PC-9 (cell line): ENCODE measurements at regions not wholly inside any gene's neighbourhood (a gene's known extent, or its start where the extent isn't known, plus 50 kb on each side); places are given as distances from the start of the nearest gene placed in this dataset.

ENCODE experiments used
- BruUV-seq: library from RNA; stranded (reverse); fragments of 400-500 nt; replicated peaks from 2 replicates; lab custom pipeline; 2021; lab: Mats Ljungman, UMichigan
- CTCF ChIA-PET: fragments of 300-600 bp; sonication (Branson Sonifier 250); formaldehyde crosslinking; loops from one replicate; lab custom pipeline; 2022; ENCODE audit warnings: antibody characterized with exemption; lab: Charles Lee
- POLR2A ChIA-PET: fragments of 300-600 bp; sonication (Branson Sonifier 250); formaldehyde crosslinking; loops from one replicate; lab custom pipeline; 2022; ENCODE audit warnings: antibody characterized with exemption; ENCODE audit not compliant: unreplicated experiment; lab: Charles Lee
- DNase-seq, 2 experiments: peaks; one replicate each; pipeline versions ENCODE4 v3.0.0 to v3.0.0-alpha.2; 2015 to 2022; ENCODE audit warnings: mixed read lengths in 1 of 2
- H2AFZ ChIP-seq: fragments of 200-600 bp; sonication (generic); 2 replicates; pipeline ENCODE4 v1.8.1; 2017; ENCODE audit warnings: antibody characterized with exemption
- H3F3A ChIP-seq: fragments of 200-600 bp; sonication (generic); 2 replicates; pipeline ENCODE4 v1.8.1; 2017; ENCODE audit warnings: antibody characterized with exemption, mild to moderate bottlenecking, low read depth; ENCODE audit not compliant: insufficient read depth
- H3K27ac ChIP-seq: fragments of 200-600 bp; sonication (generic); 2 replicates; pipeline ENCODE4 v1.6.1; 2016; ENCODE audit warnings: mixed run types
- H3K27me3 ChIP-seq: fragments of 200-600 bp; sonication (generic); 2 replicates; pipeline ENCODE4 v1.6.1; 2016; ENCODE audit warnings: low read depth, mixed run types; ENCODE audit not compliant: insufficient read depth
- H3K36me3 ChIP-seq: fragments of 200-600 bp; sonication (generic); 2 replicates; pipeline ENCODE4 v1.6.1; 2016; ENCODE audit warnings: low read depth, mixed run types
- H3K4me1 ChIP-seq: fragments of 200-600 bp; sonication (generic); replicated peaks from 2 replicates; pipeline ENCODE4 v1.6.1; 2016; ENCODE audit warnings: mixed run types; ENCODE audit not compliant: insufficient read depth
- H3K4me2 ChIP-seq: fragments of 200-600 bp; sonication (generic); 2 replicates; pipeline ENCODE4 v1.6.1; 2017; ENCODE audit warnings: mixed run types
- H3K4me3 ChIP-seq: fragments of 200-600 bp; sonication (generic); 2 replicates; pipeline ENCODE4 v1.6.1; 2016; ENCODE audit warnings: mixed run types
- H3K79me2 ChIP-seq: fragments of 200-600 bp; sonication (generic); 2 replicates; pipeline ENCODE4 v1.6.1; 2017; ENCODE audit warnings: low read depth, mixed run types
- H3K9me2 ChIP-seq: fragments of 200-600 bp; sonication (generic); 2 replicates; pipeline ENCODE4 v1.8.1; 2017; ENCODE audit warnings: mild to moderate bottlenecking; ENCODE audit not compliant: insufficient read depth
- H3K9me3 ChIP-seq: fragments of 200-600 bp; sonication (generic); 2 replicates; pipeline ENCODE4 v1.8.1; 2016; ENCODE audit warnings: low read depth; ENCODE audit not compliant: insufficient read depth
- H4K20me1 ChIP-seq: fragments of 200-600 bp; sonication (generic); 2 replicates; pipeline ENCODE4 v1.8.1; 2017; ENCODE audit not compliant: insufficient read depth
- CTCF ChIP-seq: fragments of 200-600 bp; sonication (generic); conservative IDR thresholded peaks from 2 replicates; pipeline ENCODE4 v1.6.1; 2017; ENCODE audit warnings: mixed run types, antibody characterized with exemption, mild to moderate bottlenecking, moderate library complexity
- EZH2 ChIP-seq: fragments of 200-600 bp; sonication (generic); IDR thresholded peaks from 2 replicates; pipeline ENCODE4 v1.8.0; 2017; ENCODE audit warnings: antibody characterized with exemption, low read depth
- intact Hi-C: fragments of 100-400 bp; cut with micrococcal nuclease; formaldehyde crosslinking; loops from one replicate; pipeline ENCODE4 v1.10.0; 2022; ENCODE audit not compliant: unreplicated experiment

- CTCF ChIA-PET = no interaction called here
Measured at GRCh38 chrY:15552074-15552473, 1027.7 kb downstream of the NLGN4Y start.

GRCh38 chrY:15554991-15555390 lies 1030.7 kb downstream of the NLGN4Y start:
- intact Hi-C loops = no loop called here
- Histone ChIP-seq H3K4me3 (no peak overlapping the region), H4K20me1 (no peaks in the 10 kb centered on the region), H3K4me2 (no peak overlapping the region), H3K4me1 (no peaks in the 10 kb centered on the region), H2AFZ (no peak overlapping the region), H3F3A (no peaks in the 10 kb centered on the region), H3K9me2 (no peaks in the 10 kb centered on the region), H3K27me3 (no peaks in the 10 kb centered on the region), H3K36me3 (no peaks in the 10 kb centered on the region), H3K27ac (no peak overlapping the region), H3K9me3 (no peaks in the 10 kb centered on the region), H3K79me2 (no peaks in the 10 kb centered on the region)
- ChIA-PET POLR2A (no interaction called here), CTCF (no interaction called here)
- TF ChIP-seq EZH2 = no peak
- no peak for TF ChIP-seq CTCF
- no peak for DNase-seq
- BruUV-seq = no TSS peak

More at GRCh38 chrY:15552074-15552473, 1027.7 kb downstream of the NLGN4Y start:
- H3K4me3 ChIP-seq = no peak overlapping the region
- H3F3A ChIP-seq = no peaks in the 10 kb centered on the region
- no peaks in the 10 kb centered on the region for H3K9me3 ChIP-seq
- TF ChIP-seq CTCF (no peak), EZH2 (no peak)
- H3K4me2 ChIP-seq = no peak overlapping the region
- no peaks in the 10 kb centered on the region for H4K20me1 ChIP-seq
- no peak for DNase-seq
- no peaks in the 10 kb centered on the region for H3K27me3 ChIP-seq
- no peaks in the 10 kb centered on the region for H3K9me2 ChIP-seq
- H2AFZ ChIP-seq = no peak overlapping the region
- no peaks in the 10 kb centered on the region for H3K79me2 ChIP-seq
- intact Hi-C loops = no loop called here
- no peaks in the 10 kb centered on the region for H3K4me1 ChIP-seq
- POLR2A ChIA-PET = no interaction called here
- no TSS peak for BruUV-seq
- H3K36me3 ChIP-seq = no peaks in the 10 kb centered on the region
- H3K27ac ChIP-seq = no peak overlapping the region

GRCh38 chrY:15559169-15559568 lies 1034.8 kb downstream of the NLGN4Y start:
- H3K4me1 ChIP-seq = no peaks in the 10 kb centered on the region
- DNase-seq = no peak

More at GRCh38 chrY:15559169-15559568, 1034.8 kb downstream of the NLGN4Y start:
- ChIA-PET CTCF (no interaction called here), POLR2A (no interaction called here)
- Histone ChIP-seq H3K4me3 (no peak overlapping the region), H3K9me2 (no peaks in the 10 kb centered on the region), H3K36me3 (no peaks in the 10 kb centered on the region), H3K79me2 (no peaks in the 10 kb centered on the region), H3K27ac (no peak overlapping the region), H3F3A (no peaks in the 10 kb centered on the region), H4K20me1 (no peaks in the 10 kb centered on the region), H2AFZ (no peak overlapping the region), H3K4me2 (no peak overlapping the region), H3K27me3 (no peaks in the 10 kb centered on the region), H3K9me3 (no peaks in the 10 kb centered on the region)
- TF ChIP-seq CTCF (no peak), EZH2 (no peak)
- intact Hi-C loops = no loop called here
- BruUV-seq = no TSS peak
